HCT116 (cell line): ENCODE measurements at regions not wholly inside any gene's neighbourhood (a gene's known extent, or its start where the extent isn't known, plus 50 kb on each side); places are given as distances from the start of the nearest gene placed in this dataset.

Source experiments
- ATAC-seq: fragments of 200-7000 bp; cut with Tn5 transposase; 2 replicates; pipeline ENCODE4 v1.9.1; 2020; ENCODE audit warnings: mild to moderate bottlenecking, moderate library complexity
- BruUV-seq: library from RNA; stranded (reverse); fragments of 400-500 nt; replicated peaks from 2 replicates; lab custom pipeline; 2021; lab: Mats Ljungman, UMichigan
- CTCF ChIA-PET: fragments of 300-600 bp; sonication (Branson Sonifier 250); formaldehyde crosslinking; loops from one replicate; lab custom pipeline; 2021; ENCODE audit warnings: antibody characterized with exemption; lab: Charles Lee
- POLR2A ChIA-PET: fragments of 300-600, 350-600 bp; sonication (Branson Sonifier 250); formaldehyde crosslinking; loops from one replicate; lab custom pipeline; 2021; ENCODE audit warnings: antibody characterized with exemption; lab: Charles Lee
- RAD21 ChIA-PET, 2 experiments: fragments of 300-600 bp; sonication (Branson Sonifier 250); formaldehyde crosslinking; loops; one replicate each; lab custom pipeline; 2023; ENCODE audit warnings: low total read pairs in 2 of 2; ENCODE audit not compliant: uncharacterized antibody in 2 of 2, unreplicated experiment in 2 of 2, low non-redundant PET in 1 of 2; lab: Charles Lee
- DNase-seq: peaks from one replicate; pipeline ENCODE4 v3.0.0-alpha.2; 2010; ENCODE audit warnings: low read depth, low spot score
- H2AFZ ChIP-seq: fragments of 200-600 bp; shearing (Covaris generic), sonication (generic); 2 replicates; pipeline ENCODE4 v1.6.1; 2017; ENCODE audit warnings: low read depth, mixed run types, mixed read lengths, antibody characterized with exemption, low read length; ENCODE audit not compliant: poor library complexity, severe bottlenecking
- H3K27ac ChIP-seq: 2 replicates; pipeline ENCODE4 v1.5.1; 2012; ENCODE audit warnings: low read depth, low read length
- H3K27me3 ChIP-seq: fragments of 200-600 bp; sonication (generic); 2 replicates; pipeline ENCODE4 v1.6.1; 2016; ENCODE audit warnings: mixed run types, low read length, mixed read lengths; ENCODE audit not compliant: insufficient read depth
- H3K36me3 ChIP-seq, 2 experiments: fragments of 200-500 bp in 1 of 2; fragments of 200-600 bp in 1 of 2; sonication (Bioruptor generic) in 1 of 2; sonication (generic) in 1 of 2; 2 replicates each; pipeline versions ENCODE4 v1.5.1 to v1.6.1; 2014 to 2016; ENCODE audit warnings: low read length in 2 of 2, inconsistent platforms in 1 of 2, mixed read lengths in 1 of 2, mixed run types in 1 of 2; ENCODE audit not compliant: insufficient read depth in 2 of 2, control insufficient read depth in 1 of 2
- H3K4me1 ChIP-seq, 2 experiments: fragments of 200-600 bp in 1 of 2; sonication (generic) in 1 of 2; 2 replicates each; pipeline versions ENCODE4 v1.5.1 to v1.6.1; 2012 to 2017; ENCODE audit warnings: low read length in 2 of 2, inconsistent platforms in 1 of 2, mild to moderate bottlenecking in 1 of 2, mixed read lengths in 1 of 2, mixed run types in 1 of 2, moderate library complexity in 1 of 2; ENCODE audit not compliant: insufficient read depth in 2 of 2, control insufficient read depth in 1 of 2
- H3K4me2 ChIP-seq: fragments of 200-600 bp; sonication (generic); 2 replicates; pipeline ENCODE4 v1.6.1; 2017; ENCODE audit warnings: mixed run types, low read length, mixed read lengths
- H3K4me3 ChIP-seq, 2 experiments: fragments of 200-600 bp in 1 of 2; sonication (generic) in 1 of 2; replicated peaks in 1 of 2; 2 replicates each; pipeline ENCODE4 v1.5.1; 2011 to 2016; ENCODE audit warnings: low read length in 2 of 2, control low read depth in 1 of 2, low read depth in 1 of 2, mild to moderate bottlenecking in 1 of 2, mixed read lengths in 1 of 2, mixed run types in 1 of 2
- H3K79me2 ChIP-seq: fragments of 200-600 bp; sonication (generic); 2 replicates; pipeline ENCODE4 v1.6.1; 2017; ENCODE audit warnings: mild to moderate bottlenecking, mixed run types, low read length, moderate library complexity, mixed read lengths; ENCODE audit not compliant: insufficient read depth
- H3K9ac ChIP-seq: fragments of 200-600 bp; sonication (generic); 2 replicates; pipeline ENCODE4 v1.6.1; 2016; ENCODE audit warnings: low read length, mixed read lengths
- H3K9me2 ChIP-seq: fragments of 200-600 bp; sonication (generic), shearing (Covaris generic); 2 replicates; pipeline ENCODE4 v1.6.1; 2017; ENCODE audit warnings: mixed run types, mild to moderate bottlenecking, moderate library complexity; ENCODE audit not compliant: insufficient read depth
- H3K9me3 ChIP-seq, 2 experiments: fragments of 200-500 bp in 1 of 2; fragments of 200-600 bp in 1 of 2; sonication (Bioruptor generic) in 1 of 2; sonication (generic) in 1 of 2; 2 replicates each; pipeline ENCODE4 v1.6.1; 2014 to 2017; ENCODE audit warnings: low read length in 2 of 2, mixed read lengths in 2 of 2, inconsistent platforms in 1 of 2, low read depth in 1 of 2, mild to moderate bottlenecking in 1 of 2, mixed run types in 1 of 2, moderate library complexity in 1 of 2; ENCODE audit not compliant: control insufficient read depth in 1 of 2, insufficient read depth in 1 of 2
- H4K20me1 ChIP-seq: fragments of 200-600 bp; sonication (generic), shearing (Covaris generic); 2 replicates; pipeline ENCODE4 v1.6.1; 2017; ENCODE audit warnings: mixed run types, mild to moderate bottlenecking, moderate library complexity; ENCODE audit not compliant: insufficient read depth
- CBX3 ChIP-seq: IDR thresholded peaks from 2 replicates; pipeline ENCODE4 v1.6.1; 2012; ENCODE audit warnings: low read depth
- CEBPB ChIP-seq: IDR thresholded peaks from 2 replicates; pipeline ENCODE4 v1.6.1; 2012; ENCODE audit warnings: low read depth
- EGR1 ChIP-seq: IDR thresholded peaks from 2 replicates; pipeline ENCODE4 v1.6.1; 2012; ENCODE audit warnings: low read depth
- ELF1 ChIP-seq: IDR thresholded peaks from 2 replicates; pipeline ENCODE4 v1.6.1; 2012; ENCODE audit warnings: low read depth, borderline replicate concordance
- POLR2A ChIP-seq: IDR thresholded peaks from 2 replicates; pipeline ENCODE4 v1.7.0; 2011; ENCODE audit warnings: borderline replicate concordance; ENCODE audit not compliant: insufficient read depth, insufficient read length; ENCODE audit errors: extremely low read depth
- POLR2AphosphoS5 ChIP-seq: IDR thresholded peaks from 2 replicates; pipeline ENCODE4 v1.6.1; 2011; ENCODE audit warnings: mild to moderate bottlenecking, low read depth, low read length, moderate library complexity
- REST ChIP-seq: IDR thresholded peaks from 2 replicates; pipeline ENCODE4 v1.6.1; 2012; ENCODE audit warnings: low read depth
- SIN3A ChIP-seq: IDR thresholded peaks from 2 replicates; pipeline ENCODE4 v1.6.1; 2012; ENCODE audit warnings: low read depth
- YY1 ChIP-seq: IDR thresholded peaks from 2 replicates; pipeline ENCODE4 v1.6.1; 2011; ENCODE audit warnings: low read length, low read depth, moderate library complexity, mild to moderate bottlenecking; ENCODE audit not compliant: insufficient replicate concordance; ENCODE audit errors: extremely low read depth
- ZFX ChIP-seq: fragments of 450-650 bp; IDR thresholded peaks from 2 replicates; pipeline ENCODE4 v1.6.1; 2017
- intact Hi-C: fragments of 100-400 bp; cut with micrococcal nuclease; formaldehyde crosslinking; loops from 2 replicates; pipeline ENCODE4 v1.10.0; 2022
- TF ChIP-seq, protein P1 (sequence below): IDR thresholded peaks from 2 replicates; pipeline ENCODE4 v1.6.1; 2011; ENCODE audit warnings: mild to moderate bottlenecking, low read length, moderate library complexity; ENCODE audit not compliant: insufficient replicate concordance; ENCODE audit errors: extremely low read depth
- TF ChIP-seq, protein P2 (sequence below): IDR thresholded peaks from 2 replicates; pipeline ENCODE4 v1.6.1; 2012
- TF ChIP-seq, protein P3 (sequence below): IDR thresholded peaks from 2 replicates; pipeline ENCODE4 v1.6.1; 2012

DNA sequence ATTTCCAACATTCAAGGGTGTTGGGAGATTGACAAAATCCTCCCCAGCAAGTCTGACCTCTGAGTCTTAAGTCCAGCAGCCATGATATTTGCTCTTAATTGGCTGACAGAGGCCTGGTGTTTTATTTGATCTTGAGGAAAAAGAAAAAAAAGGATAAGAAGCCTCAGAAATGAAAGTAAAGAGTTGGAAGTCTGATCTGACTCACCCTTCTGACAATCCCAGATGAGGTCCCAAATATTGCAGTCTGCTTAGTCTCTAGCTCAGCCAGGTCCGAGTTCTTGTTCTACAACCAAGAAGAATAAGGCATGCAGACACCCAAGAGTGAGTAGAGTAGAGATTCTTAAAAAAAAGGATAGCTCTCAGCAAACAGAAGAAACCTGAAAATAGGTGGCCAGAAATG, 632.5 kb upstream of the ST8SIA4 start:
- Histone ChIP-seq H3K27ac (no peak overlapping the region), H3K9ac (no peak overlapping the region), H3K9me3 (no peaks in the 10 kb centered on the region), H3K4me3 (no peak overlapping the region), H3K4me1 (no peaks in the 10 kb centered on the region), H3K27me3 (no peaks in the 10 kb centered on the region), H3K4me2 (no peak overlapping the region), H2AFZ (no peak overlapping the region), H3K36me3 (no peaks in the 10 kb centered on the region), H3K79me2 (no peaks in the 10 kb centered on the region), H3K9me2 (0 out of 2 replicates have a peak, but pooled peaks cover 6% of the 10 kb centered on the region), H4K20me1 (no peaks in the 10 kb centered on the region)
- RAD21 ChIA-PET: no interaction called here
- TF ChIP-seq SIN3A: no peak
- TF ChIP-seq, protein P1, sequence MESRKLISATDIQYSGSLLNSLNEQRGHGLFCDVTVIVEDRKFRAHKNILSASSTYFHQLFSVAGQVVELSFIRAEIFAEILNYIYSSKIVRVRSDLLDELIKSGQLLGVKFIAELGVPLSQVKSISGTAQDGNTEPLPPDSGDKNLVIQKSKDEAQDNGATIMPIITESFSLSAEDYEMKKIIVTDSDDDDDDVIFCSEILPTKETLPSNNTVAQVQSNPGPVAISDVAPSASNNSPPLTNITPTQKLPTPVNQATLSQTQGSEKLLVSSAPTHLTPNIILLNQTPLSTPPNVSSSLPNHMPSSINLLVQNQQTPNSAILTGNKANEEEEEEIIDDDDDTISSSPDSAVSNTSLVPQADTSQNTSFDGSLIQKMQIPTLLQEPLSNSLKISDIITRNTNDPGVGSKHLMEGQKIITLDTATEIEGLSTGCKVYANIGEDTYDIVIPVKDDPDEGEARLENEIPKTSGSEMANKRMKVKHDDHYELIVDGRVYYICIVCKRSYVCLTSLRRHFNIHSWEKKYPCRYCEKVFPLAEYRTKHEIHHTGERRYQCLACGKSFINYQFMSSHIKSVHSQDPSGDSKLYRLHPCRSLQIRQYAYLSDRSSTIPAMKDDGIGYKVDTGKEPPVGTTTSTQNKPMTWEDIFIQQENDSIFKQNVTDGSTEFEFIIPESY: no peak
- TF ChIP-seq REST: no peak
- no peak for TF ChIP-seq POLR2A
- TF ChIP-seq ZFX: no peak
- TF ChIP-seq EGR1: no peak
- TF ChIP-seq CBX3: no peak
- TF ChIP-seq YY1: no peak
- TF ChIP-seq POLR2AphosphoS5: no peak
- TF ChIP-seq, protein P2, sequence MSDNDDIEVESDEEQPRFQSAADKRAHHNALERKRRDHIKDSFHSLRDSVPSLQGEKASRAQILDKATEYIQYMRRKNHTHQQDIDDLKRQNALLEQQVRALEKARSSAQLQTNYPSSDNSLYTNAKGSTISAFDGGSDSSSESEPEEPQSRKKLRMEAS: no peak
- TF ChIP-seq CEBPB: no peak
- TF ChIP-seq ELF1: no peak
- TF ChIP-seq, protein P3, sequence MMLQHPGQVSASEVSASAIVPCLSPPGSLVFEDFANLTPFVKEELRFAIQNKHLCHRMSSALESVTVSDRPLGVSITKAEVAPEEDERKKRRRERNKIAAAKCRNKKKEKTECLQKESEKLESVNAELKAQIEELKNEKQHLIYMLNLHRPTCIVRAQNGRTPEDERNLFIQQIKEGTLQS: no peak
- no TSS peak for BruUV-seq
- intact Hi-C loops: no loop called here
- CTCF ChIA-PET: no interaction called here
- DNase-seq (no peak), ATAC-seq (no peak)
- POLR2A ChIA-PET: no interaction called here
